SK-N-SH (cell line): ENCODE measurements at regions not wholly inside any gene's neighbourhood (a gene's known extent, or its start where the extent isn't known, plus 50 kb on each side); places are given as distances from the start of the nearest gene placed in this dataset.

Experiments
- CTCF ChIA-PET: fragments of 300-600, 350-600 bp; formaldehyde crosslinking; extraction: SDS; loops from one replicate; lab custom pipeline; 2021; lab: Yijun Ruan, JAX
- POLR2A ChIA-PET: fragments of 350-600 bp; sonication (Branson Sonifier 250); formaldehyde crosslinking; extraction: SDS; loops from one replicate; lab custom pipeline; 2020; ENCODE audit warnings: antibody characterized with exemption, inconsistent platforms; lab: Yijun Ruan, JAX
- DNase-seq: peaks from one replicate; pipeline ENCODE4 v3.0.0; 2012
- H2AFZ ChIP-seq: fragments of 200-600 bp; sonication (generic); 2 replicates; pipeline ENCODE4 v1.8.1; 2016; ENCODE audit warnings: antibody characterized with exemption, mild to moderate bottlenecking, low read depth
- H3F3A ChIP-seq: fragments of 200-600 bp; sonication (generic); replicated peaks from 2 replicates; pipeline ENCODE3; 2016; ENCODE audit warnings: antibody characterized with exemption, mild to moderate bottlenecking; ENCODE audit not compliant: insufficient read depth
- H3K27ac ChIP-seq, 2 experiments: fragments of 200-500 bp in 1 of 2; fragments of 200-600 bp in 1 of 2; sonication (Bioruptor generic) in 1 of 2; sonication (generic), shearing (Covaris generic) in 1 of 2; 2 replicates each; pipeline versions ENCODE4 v1.5.1 to v1.6.1; 2014 to 2016; ENCODE audit warnings: low read depth in 2 of 2, inconsistent platforms in 1 of 2, low read length in 1 of 2, mild to moderate bottlenecking in 1 of 2, mixed read lengths in 1 of 2
- H3K27me3 ChIP-seq: fragments of 200-600 bp; sonication (generic), shearing (Covaris generic); 2 replicates; pipeline ENCODE4 v1.6.1; 2016; ENCODE audit warnings: mixed run types; ENCODE audit not compliant: insufficient read depth
- H3K36me3 ChIP-seq, 2 experiments: fragments of 200-500 bp in 1 of 2; fragments of 200-600 bp in 1 of 2; sonication (Bioruptor generic) in 1 of 2; sonication (generic) in 1 of 2; replicated peaks in 1 of 2; 2 replicates each; pipeline versions ENCODE3 to v1.5.1; 2014 to 2016; ENCODE audit warnings: low read length in 1 of 2, mild to moderate bottlenecking in 1 of 2; ENCODE audit not compliant: insufficient read depth in 2 of 2, control insufficient read depth in 1 of 2
- H3K4me1 ChIP-seq, 2 experiments: fragments of 200-500 bp in 1 of 2; fragments of 200-600 bp in 1 of 2; sonication (Bioruptor generic) in 1 of 2; sonication (generic), shearing (Covaris generic) in 1 of 2; 2 replicates each; pipeline versions ENCODE4 v1.5.1 to v1.6.1; 2014 to 2016; ENCODE audit warnings: low read depth in 1 of 2, low read length in 1 of 2, mixed run types in 1 of 2; ENCODE audit not compliant: insufficient read depth in 2 of 2, control insufficient read depth in 1 of 2
- H3K4me2 ChIP-seq: fragments of 200-600 bp; sonication (generic), shearing (Covaris generic); 2 replicates; pipeline ENCODE4 v1.6.1; 2017; ENCODE audit warnings: mixed run types
- H3K4me3 ChIP-seq, 2 experiments: fragments of 200-500 bp in 1 of 2; fragments of 200-600 bp in 1 of 2; sonication (Bioruptor generic) in 1 of 2; sonication (generic), shearing (Covaris generic) in 1 of 2; 2 replicates each; pipeline versions ENCODE4 v1.5.1 to v1.8.1; 2014 to 2016; ENCODE audit warnings: low read depth in 2 of 2, inconsistent platforms in 1 of 2, low read length in 1 of 2, mild to moderate bottlenecking in 1 of 2, mixed read lengths in 1 of 2, moderate library complexity in 1 of 2
- H3K79me2 ChIP-seq: fragments of 200-600 bp; sonication (generic); 2 replicates; pipeline ENCODE4 v1.8.1; 2017; ENCODE audit warnings: mild to moderate bottlenecking; ENCODE audit not compliant: insufficient read depth
- H3K9ac ChIP-seq: fragments of 200-600 bp; sonication (generic); 2 replicates; pipeline ENCODE4 v1.6.1; 2017; ENCODE audit warnings: mixed run types
- H3K9me2 ChIP-seq: fragments of 200-600 bp; sonication (generic); 2 replicates; pipeline ENCODE4 v1.6.1; 2017; ENCODE audit warnings: mixed run types
- H3K9me3 ChIP-seq: fragments of 200-600 bp; sonication (generic); 2 replicates; pipeline ENCODE4 v1.6.1; 2017; ENCODE audit warnings: mixed run types, mild to moderate bottlenecking, moderate library complexity
- H4K20me1 ChIP-seq: fragments of 200-600 bp; sonication (generic); 2 replicates; pipeline ENCODE4 v1.6.1; 2017; ENCODE audit warnings: mild to moderate bottlenecking, mixed run types; ENCODE audit not compliant: insufficient read depth
- CTCF ChIP-seq: fragments of 200-600 bp; sonication (generic); IDR thresholded peaks from 2 replicates; pipeline ENCODE4 v1.6.1; 2017; ENCODE audit warnings: antibody characterized with exemption, mild to moderate bottlenecking, moderate library complexity
- EP300 ChIP-seq, 2 experiments: IDR thresholded peaks; 2 replicates each; pipeline versions ENCODE4 v1.4.0 to v1.6.1; 2012; ENCODE audit warnings: borderline replicate concordance in 1 of 2, low read depth in 1 of 2, low read length in 1 of 2
- FOXM1 ChIP-seq: IDR thresholded peaks from 2 replicates; pipeline ENCODE4 v1.4.0; 2012; ENCODE audit warnings: low read depth, mild to moderate bottlenecking
- MEF2A ChIP-seq: IDR thresholded peaks from 2 replicates; pipeline ENCODE4 v1.4.0; 2012; ENCODE audit warnings: low read depth, borderline replicate concordance
- NFIC ChIP-seq: IDR thresholded peaks from 2 replicates; pipeline ENCODE4 v1.4.0; 2012; ENCODE audit warnings: borderline replicate concordance
- POLR2AphosphoS5 ChIP-seq: IDR thresholded peaks from 2 replicates; pipeline ENCODE4 v1.6.1; 2012; ENCODE audit warnings: low read depth, low read length
- RAD21 ChIP-seq: IDR thresholded peaks from 2 replicates; pipeline ENCODE4 v1.6.1; 2012; ENCODE audit warnings: mild to moderate bottlenecking, low read length
- REST ChIP-seq: IDR thresholded peaks from 2 replicates; pipeline ENCODE4 v1.6.1; 2012; ENCODE audit warnings: mild to moderate bottlenecking, low read depth, low read length, moderate library complexity
- RFX5 ChIP-seq: IDR thresholded peaks from 2 replicates; pipeline ENCODE4 v1.6.1; 2012; ENCODE audit warnings: mild to moderate bottlenecking, improper control_type of control experiment, low read length
- SIN3A ChIP-seq: IDR thresholded peaks from 2 replicates; pipeline ENCODE4 v1.6.1; 2012; ENCODE audit warnings: low read depth, mild to moderate bottlenecking, low read length, moderate library complexity, borderline replicate concordance
- TCF12 ChIP-seq: IDR thresholded peaks from 2 replicates; pipeline ENCODE4 v1.4.0; 2012
- USF2 ChIP-seq: fragments of 150-350 bp; IDR thresholded peaks from 2 replicates; pipeline ENCODE4 v1.6.1; 2017; ENCODE audit warnings: antibody characterized with exemption, low read length, low read depth, borderline replicate concordance
- YY1 ChIP-seq: IDR thresholded peaks from 2 replicates; pipeline ENCODE4 v1.4.0; 2012; ENCODE audit warnings: low read depth, mild to moderate bottlenecking
- WGBS: methylation state at CpG from one replicate; pipeline ENCODE4 v1.1.6; 2017; ENCODE audit warnings: low lambda C conversion rate; 5-methylcytosine and 5-hydroxymethylcytosine counted together

GRCh38 chr17:68753985-68754769, 153.0 kb upstream of the FAM20A start:
- Histone ChIP-seq H3K9ac (no peak overlapping the region), H3K27ac (no peak overlapping the region), H3F3A (peaks cover 4% of the 10 kb centered on the region), H3K4me1 (peaks cover 0 to under 1% of the 10 kb centered on the region in 2 experiments; a peak in 1 of 4 replicates), H3K4me3 (no peak overlapping the region), H3K9me2 (no peaks in the 10 kb centered on the region), H3K9me3 (no peaks in the 10 kb centered on the region), H3K79me2 (no peaks in the 10 kb centered on the region), H2AFZ (no peak overlapping the region), H3K4me2 (no peak overlapping the region), H3K27me3 (no peaks in the 10 kb centered on the region), H4K20me1 (no peaks in the 10 kb centered on the region), H3K36me3 (no peaks in the 10 kb centered on the region)
- CTCF ChIA-PET, result interaction anchor here (1.2 kb wide), 1 partner anchor 318 kb away, joined by 3 read pairs; no protein-coding TSS in a partner anchor
- WGBS, result 52% methylated on average over 9 of the region's 9 CpGs
- no peak for DNase-seq
- POLR2A ChIA-PET, result no interaction called here
- TF ChIP-seq TCF12, result no peak
- no peak for TF ChIP-seq SIN3A
- TF ChIP-seq RFX5, result no peak

GRCh38 chr17:68750208-68750562, 149.0 kb upstream of the FAM20A start:
- CTCF ChIA-PET, result interaction anchor here (1.6 kb wide), 1 partner anchor 283 kb away, joined by 5 read pairs; no protein-coding TSS in a partner anchor

GRCh38 chr17:68749349-68750207, 148.4 kb upstream of the FAM20A start:
- Histone ChIP-seq H3K9me2 (no peaks in the 10 kb centered on the region), H3K9ac (no peak overlapping the region), H3K27me3 (no peaks in the 10 kb centered on the region), H3F3A (no peaks in the 10 kb centered on the region), H2AFZ (no peak overlapping the region), H3K4me2 (no peak overlapping the region), H4K20me1 (no peaks in the 10 kb centered on the region), H3K9me3 (no peaks in the 10 kb centered on the region), H3K4me1 (no peaks in the 10 kb centered on the region), H3K27ac (no peak overlapping the region), H3K4me3 (no peak overlapping the region), H3K36me3 (no peaks in the 10 kb centered on the region), H3K79me2 (no peaks in the 10 kb centered on the region)
- ChIA-PET CTCF (interaction anchor here (1.4 kb wide), 1 partner anchor 12 kb away, joined by 3 read pairs; no protein-coding TSS in a partner anchor), POLR2A (no interaction called here)
- 39% methylated on average over 12 of the region's 12 CpGs for WGBS
- no peak for DNase-seq
- TF ChIP-seq CTCF, result no peak
- no peak for TF ChIP-seq EP300 (IDR thresholded peaks at IDR 0.05; ENCODE audit: borderline replicate concordance in 1 of 2, low read depth in 1 of 2, low read length in 1 of 2)
- TF ChIP-seq POLR2AphosphoS5, result no peak
- TF ChIP-seq YY1, result no peak
- no peak for TF ChIP-seq RFX5
- no peak for TF ChIP-seq SIN3A
- TF ChIP-seq RAD21, result no peak
- no peak for TF ChIP-seq USF2
- no peak for TF ChIP-seq FOXM1
- no peak for TF ChIP-seq NFIC
- TF ChIP-seq REST, result no peak

More at GRCh38 chr17:68750208-68750562, 149.0 kb upstream of the FAM20A start:
- H3K4me1 ChIP-seq, result no peaks in the 10 kb centered on the region
- no peaks in the 10 kb centered on the region for H3F3A ChIP-seq
- H3K4me2 ChIP-seq, result no peak overlapping the region
- H3K27me3 ChIP-seq, result no peaks in the 10 kb centered on the region
- H3K4me3 ChIP-seq, result no peak overlapping the region
- H3K9me2 ChIP-seq, result no peaks in the 10 kb centered on the region
- WGBS, result 63% methylated on average over 6 of the region's 6 CpGs
- DNase-seq, result no peak
- TF ChIP-seq MEF2A, result no peak
- POLR2A ChIA-PET, result no interaction called here
- no peaks in the 10 kb centered on the region for H3K36me3 ChIP-seq
- no peak overlapping the region for H2AFZ ChIP-seq
- H4K20me1 ChIP-seq, result no peaks in the 10 kb centered on the region
- no peak overlapping the region for H3K27ac ChIP-seq
- no peaks in the 10 kb centered on the region for H3K9me3 ChIP-seq
- H3K79me2 ChIP-seq, result no peaks in the 10 kb centered on the region
- no peak overlapping the region for H3K9ac ChIP-seq
